Upper lobe of left lung (tissue), 6 donors: ENCODE measurements at regions not wholly inside any gene's neighbourhood (a gene's known extent, or its start where the extent isn't known, plus 50 kb on each side); places are given as distances from the start of the nearest gene placed in this dataset.
A peak's percentile ranks its signal among the peaks of the same experiment; 100 is the strongest.
"Not testable (repeated sequence)": the region's sequence is repeated elsewhere in the genome, so short reads cannot be mapped to it uniquely, and the experiment has no call there.

Experiments
- ATAC-seq, 2 donors: fragments of 200-7000 bp; cut with Tn5 transposase; one replicate each; pipeline ENCODE4 v1.9.1; 2022; ENCODE audit warnings: mild to moderate bottlenecking in 2 of 2, moderate library complexity in 2 of 2; ENCODE audit not compliant: low FRiP score in 2 of 2
- DNase-seq, 2 donors: peaks; one replicate each; pipeline ENCODE4 v3.0.0-alpha.2; 2019 to 2020
- H3K27ac ChIP-seq, 4 donors: fragments of 200-600 bp; sonication (generic); one replicate each; pipeline ENCODE4 v1.5.1; 2016 to 2019
- H3K27me3 ChIP-seq, 4 donors: fragments of 200-600 bp; sonication (generic); one replicate each; pipeline ENCODE4 v1.5.1; 2017 to 2019
- H3K36me3 ChIP-seq, 4 donors: fragments of 200-600 bp; sonication (generic); one replicate each; pipeline ENCODE4 v1.5.1; 2016 to 2019
- H3K4me1 ChIP-seq, 4 donors: fragments of 200-600 bp; sonication (generic); one replicate each; pipeline ENCODE4 v1.5.1; 2018 to 2019
- H3K4me3 ChIP-seq, 4 donors: fragments of 200-600 bp; sonication (generic); one replicate each; pipeline ENCODE4 v1.5.1; 2017 to 2019; ENCODE audit warnings: mild to moderate bottlenecking in 2 of 4, moderate library complexity in 1 of 4
- H3K9me3 ChIP-seq, 4 donors: fragments of 200-600 bp; sonication (generic); one replicate each; pipeline ENCODE4 v1.5.1; 2018 to 2019
- EP300 ChIP-seq, 4 donors: sonication (generic); formaldehyde crosslinking; IDR thresholded peaks; one replicate each; pipeline ENCODE4 v1.5.1; 2017; ENCODE audit warnings: antibody characterized with exemption in 4 of 4, control low read depth in 2 of 4
- POLR2A ChIP-seq, 4 donors: fragments of 450-650 bp; IDR thresholded peaks; one replicate each; pipeline ENCODE4 v1.5.1; 2016 to 2017; ENCODE audit warnings: antibody characterized with exemption in 4 of 4, mild to moderate bottlenecking in 2 of 4
- POLR2AphosphoS5 ChIP-seq, 2 donors: sonication (generic); formaldehyde crosslinking; IDR thresholded peaks; one replicate each; pipeline ENCODE4 v1.5.1; 2017; ENCODE audit warnings: antibody characterized with exemption in 2 of 2
- WGBS, 2 donors: methylation state at CpG; one replicate each; pipeline ENCODE4 v1.1.5; 2017 to 2018; 5-methylcytosine and 5-hydroxymethylcytosine counted together
- TF ChIP-seq, protein P1 (sequence below), 6 experiments: fragments of 450-650 bp in 4 of 6; fragments of 200-600 bp in 2 of 6; sonication (generic) in 2 of 6; IDR thresholded peaks; one replicate each; pipeline ENCODE4 v1.5.1; 2016 to 2019; ENCODE audit warnings: antibody characterized with exemption in 6 of 6
- donor health status: DM: no; HTN: no; CAD: no; lungs with moderate emphysema.
- donor health status: DM: no; HTN: yes; CAD: no; lungs with severe emphysema.

DNA sequence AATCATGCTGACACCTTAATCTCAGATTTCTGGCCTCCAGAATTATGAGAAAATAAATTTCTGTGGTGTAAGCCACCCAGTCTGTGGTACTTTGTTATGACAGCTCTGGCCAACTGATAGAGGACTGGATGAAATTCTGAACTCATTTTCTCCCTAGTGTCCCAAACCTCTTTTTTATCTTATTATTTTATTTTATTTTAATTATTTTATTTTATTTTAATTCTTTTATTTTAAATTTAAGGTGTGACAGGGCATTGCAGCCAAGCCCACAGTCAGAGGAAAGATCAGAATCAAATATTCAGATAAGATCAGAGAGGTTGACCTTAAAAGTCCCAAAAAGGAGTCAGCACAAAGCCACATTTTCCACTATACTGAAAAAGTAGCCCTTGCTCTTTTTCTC is 228.1 kb downstream of the TFEC start:
- H3K27ac ChIP-seq = no peak overlapping the region
- no peaks in the 10 kb centered on the region for H3K4me1 ChIP-seq
- no peaks in the 10 kb centered on the region for H3K27me3 ChIP-seq
- no peak for DNase-seq
- H3K4me3 ChIP-seq = no peak overlapping the region
- H3K36me3 ChIP-seq = no peaks in the 10 kb centered on the region
- no peak for ATAC-seq
- no peaks in the 10 kb centered on the region for H3K9me3 ChIP-seq
- no peak for TF ChIP-seq POLR2A (IDR thresholded peaks at IDR 0.05)
- TF ChIP-seq POLR2AphosphoS5 (IDR thresholded peaks at IDR 0.05) = no peak
- TF ChIP-seq EP300 (IDR thresholded peaks at IDR 0.05) = no peak
- TF ChIP-seq, protein P1, sequence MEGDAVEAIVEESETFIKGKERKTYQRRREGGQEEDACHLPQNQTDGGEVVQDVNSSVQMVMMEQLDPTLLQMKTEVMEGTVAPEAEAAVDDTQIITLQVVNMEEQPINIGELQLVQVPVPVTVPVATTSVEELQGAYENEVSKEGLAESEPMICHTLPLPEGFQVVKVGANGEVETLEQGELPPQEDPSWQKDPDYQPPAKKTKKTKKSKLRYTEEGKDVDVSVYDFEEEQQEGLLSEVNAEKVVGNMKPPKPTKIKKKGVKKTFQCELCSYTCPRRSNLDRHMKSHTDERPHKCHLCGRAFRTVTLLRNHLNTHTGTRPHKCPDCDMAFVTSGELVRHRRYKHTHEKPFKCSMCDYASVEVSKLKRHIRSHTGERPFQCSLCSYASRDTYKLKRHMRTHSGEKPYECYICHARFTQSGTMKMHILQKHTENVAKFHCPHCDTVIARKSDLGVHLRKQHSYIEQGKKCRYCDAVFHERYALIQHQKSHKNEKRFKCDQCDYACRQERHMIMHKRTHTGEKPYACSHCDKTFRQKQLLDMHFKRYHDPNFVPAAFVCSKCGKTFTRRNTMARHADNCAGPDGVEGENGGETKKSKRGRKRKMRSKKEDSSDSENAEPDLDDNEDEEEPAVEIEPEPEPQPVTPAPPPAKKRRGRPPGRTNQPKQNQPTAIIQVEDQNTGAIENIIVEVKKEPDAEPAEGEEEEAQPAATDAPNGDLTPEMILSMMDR (IDR thresholded peaks at IDR 0.05) = no peak

DNA sequence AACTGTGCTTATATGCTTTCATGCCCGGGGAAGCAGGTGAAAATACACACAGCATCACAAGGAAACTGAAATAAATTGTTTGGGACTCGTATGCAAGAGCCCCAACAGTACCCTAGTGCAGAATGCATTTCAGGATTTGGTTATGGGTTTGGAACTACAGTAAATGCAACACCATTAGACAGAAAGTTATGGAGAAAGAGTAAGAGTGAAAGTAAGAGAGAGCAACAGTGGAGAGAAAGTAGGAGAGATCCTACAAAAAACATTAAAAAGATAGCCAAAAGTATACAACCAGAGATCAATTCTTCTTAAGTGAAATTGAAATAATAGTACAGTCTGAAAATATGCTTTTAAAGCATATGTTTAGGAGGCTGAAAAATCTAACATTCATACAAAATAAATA is 231.1 kb downstream of the TFEC start:
- no peak overlapping the region for H3K27ac ChIP-seq
- H3K36me3 ChIP-seq = no peaks in the 10 kb centered on the region
- TF ChIP-seq, protein P1 (IDR thresholded peaks at IDR 0.05) = no peak
- no peak for TF ChIP-seq EP300 (IDR thresholded peaks at IDR 0.05)
- no peak for TF ChIP-seq POLR2A (IDR thresholded peaks at IDR 0.05)
- no peak for TF ChIP-seq POLR2AphosphoS5 (IDR thresholded peaks at IDR 0.05)
- no peaks in the 10 kb centered on the region for H3K4me1 ChIP-seq
- no peak overlapping the region for H3K4me3 ChIP-seq
- H3K9me3 ChIP-seq = no peaks in the 10 kb centered on the region
- DNase-seq = no peak
- ATAC-seq = no peak
- 79 to 80% methylated on average over 2 of the region's 2 CpGs for WGBS, 2 donors
- H3K27me3 ChIP-seq = no peaks in the 10 kb centered on the region

DNA sequence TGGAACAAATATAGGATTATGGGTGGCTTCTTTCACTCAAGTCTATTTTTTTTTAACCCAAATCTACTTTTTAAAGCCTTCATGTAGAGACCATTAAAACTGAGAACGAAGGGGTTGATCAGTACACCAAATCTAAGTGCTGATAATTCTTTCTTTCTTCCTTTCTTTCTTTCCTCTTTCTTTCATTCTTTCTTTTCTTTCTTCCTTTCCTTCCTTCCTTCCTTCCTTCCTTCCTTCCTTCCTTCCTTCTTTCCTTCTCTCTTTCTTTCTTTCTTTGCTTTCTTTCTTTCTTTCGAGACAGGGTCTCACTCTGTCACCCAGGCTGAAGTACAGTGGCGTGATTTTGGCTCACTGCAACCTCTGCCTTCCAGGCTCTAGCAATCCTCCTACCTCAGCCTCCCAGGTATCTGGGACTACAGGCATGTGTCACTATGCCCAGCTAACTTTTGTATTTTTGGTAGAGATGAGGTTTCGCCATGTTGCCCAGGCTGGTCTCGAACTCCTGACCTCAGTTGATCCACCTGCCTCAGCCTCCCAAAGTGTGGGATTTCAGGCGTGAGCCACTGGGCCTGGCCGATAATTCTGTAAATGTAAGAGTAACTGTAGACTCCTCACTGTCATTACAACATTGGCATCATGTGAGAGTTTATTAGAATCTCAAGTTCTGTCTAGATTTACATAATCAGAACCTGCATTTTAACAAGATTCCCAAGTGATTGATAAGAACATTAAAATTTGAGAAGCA is 236.4 kb downstream of the TFEC start:
- DNase-seq = no peak
- H3K27ac ChIP-seq = no peak overlapping the region
- no peak for ATAC-seq
- H3K9me3 ChIP-seq = peaks cover 0 to 4% (median 0%) of the 10 kb centered on the region in 4 donors
- 88 to 90% methylated on average over 7 of the region's 7 CpGs for WGBS, 2 donors
- TF ChIP-seq POLR2AphosphoS5 (IDR thresholded peaks at IDR 0.05) = no peak
- TF ChIP-seq, protein P1 (IDR thresholded peaks at IDR 0.05) = no peak
- no peak for TF ChIP-seq POLR2A (IDR thresholded peaks at IDR 0.05)
- no peak for TF ChIP-seq EP300 (IDR thresholded peaks at IDR 0.05)
- no peak overlapping the region for H3K4me3 ChIP-seq
- no peaks in the 10 kb centered on the region for H3K27me3 ChIP-seq
- H3K4me1 ChIP-seq = no peaks in the 10 kb centered on the region
- H3K36me3 ChIP-seq = no peaks in the 10 kb centered on the region

DNA sequence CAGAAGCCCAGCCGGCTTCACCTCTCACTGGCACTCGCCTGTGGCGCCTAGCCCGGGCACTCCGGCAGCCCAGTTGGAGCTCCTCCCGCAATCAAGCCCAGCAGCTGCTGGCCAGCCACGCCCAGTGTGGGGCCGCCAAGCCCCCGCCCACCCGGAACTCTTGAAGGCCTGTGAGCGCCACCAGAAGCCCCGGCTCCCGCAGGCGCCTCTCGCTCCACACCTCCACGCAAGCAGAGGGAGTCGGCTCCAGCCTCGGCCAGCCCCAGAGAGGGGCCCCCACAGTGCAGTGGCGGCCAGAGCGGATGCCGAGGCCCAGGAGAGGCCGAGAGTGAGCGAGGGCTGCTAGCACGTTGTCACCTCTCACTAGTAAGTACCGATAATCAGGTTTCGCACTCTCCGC is 240.7 kb downstream of the TFEC start:
- H3K9me3 ChIP-seq = peaks cover 0 to 4% (median 0%) of the 10 kb centered on the region in 4 donors
- H3K4me1 ChIP-seq = no peaks in the 10 kb centered on the region
- TF ChIP-seq, protein P1 (IDR thresholded peaks at IDR 0.05) = no peak
- TF ChIP-seq POLR2A (IDR thresholded peaks at IDR 0.05) (no peak), EP300 (IDR thresholded peaks at IDR 0.05) (no peak), POLR2AphosphoS5 (IDR thresholded peaks at IDR 0.05) (no peak)
- ATAC-seq (no peak), DNase-seq (peak in 1 of 2 donors; percentile 80)
- no peak overlapping the region for H3K27ac ChIP-seq
- H3K27me3 ChIP-seq = no peaks in the 10 kb centered on the region
- no peaks in the 10 kb centered on the region for H3K36me3 ChIP-seq
- H3K4me3 ChIP-seq = no peak overlapping the region
- WGBS, 2 donors = 85 to 91% methylated on average over 11 to 27 of the region's 27 CpGs

DNA sequence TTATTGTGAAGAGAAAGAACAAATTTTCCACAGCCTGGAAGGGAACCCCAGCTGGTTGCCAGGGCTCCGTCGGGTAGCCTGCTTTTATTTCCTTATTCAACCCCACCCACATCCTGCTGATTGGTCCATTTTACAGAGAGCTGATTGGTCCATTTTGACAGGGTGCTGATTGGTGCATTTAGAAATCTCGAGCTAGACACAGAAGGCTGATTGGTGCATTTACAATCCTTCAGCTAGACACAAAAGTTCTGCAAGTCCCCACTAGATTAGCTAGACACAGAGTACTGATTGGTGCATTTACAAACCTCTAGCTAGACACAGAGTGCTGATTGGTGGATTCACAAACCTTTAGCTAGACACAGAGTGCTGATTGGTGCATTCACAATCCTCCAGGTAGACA is 241.1 kb downstream of the TFEC start:
- not testable (repeated sequence) for H3K27ac ChIP-seq, H3K9me3 ChIP-seq, H3K27me3 ChIP-seq, H3K4me1 ChIP-seq, H3K4me3 ChIP-seq, H3K36me3 ChIP-seq, DNase-seq, ATAC-seq
- 79 to 81% methylated on average over 3 of the region's 3 CpGs for WGBS, 2 donors
